A549 (cell line): ENCODE measurements at regions not wholly inside any gene's neighbourhood (a gene's known extent, or its start where the extent isn't known, plus 50 kb on each side); places are given as distances from the start of the nearest gene placed in this dataset.

Experiments
- ATAC-seq, 2 experiments: fragments of 200-7000 bp in 1 of 2; fragments of >200 bp in 1 of 2; cut with Nextera tagmentation in 1 of 2; cut with Tn5 transposase in 1 of 2; 3 replicates each; pipeline versions ENCODE4 v1.8.0 to v1.9.1; 2018 to 2020; ENCODE audit warnings: mild to moderate bottlenecking in 1 of 2, moderate library complexity in 1 of 2
- CTCF ChIA-PET: fragments of 300-600 bp; sonication (Branson Sonifier 250); formaldehyde crosslinking; extraction: SDS; loops from one replicate; lab custom pipeline; 2021; ENCODE audit warnings: antibody characterized with exemption, inconsistent platforms; lab: Yijun Ruan, JAX
- POLR2A ChIA-PET: fragments of 350-600 bp; formaldehyde crosslinking; extraction: SDS; loops from one replicate; lab custom pipeline; 2021; ENCODE audit warnings: antibody characterized with exemption, inconsistent platforms; lab: Yijun Ruan, JAX
- DNase-seq, 2 experiments: peaks; one replicate each; pipeline versions ENCODE4 v3.0.0 to v3.0.0-alpha.2; 2011 to 2016; ENCODE audit warnings: low read depth in 1 of 2, low spot score in 1 of 2
- FAIRE-seq: peaks from 2 replicates; lab custom pipeline; 2011; peaks lifted over from hg19 to GRCh38; lab: Jason Lieb, UNC
- H3K27ac ChIP-seq, 2 experiments: fragments of >200 bp; sonication (Bioruptor Twin); formaldehyde crosslinking; 3 replicates each; pipeline ENCODE4 v1.5.1; 2016 to 2017
- H3K4me1 ChIP-seq: fragments of >200 bp; sonication (Bioruptor Twin); formaldehyde crosslinking; 3 replicates; pipeline ENCODE4 v1.6.1; 2016
- H3K4me2 ChIP-seq: fragments of >200 bp; sonication (Bioruptor Twin); formaldehyde crosslinking; 3 replicates; pipeline ENCODE4 v1.6.1; 2016
- H3K4me3 ChIP-seq: fragments of >200 bp; sonication (Bioruptor Twin); formaldehyde crosslinking; 3 replicates; pipeline ENCODE4 v1.5.1; 2016
- H3K9me3 ChIP-seq: fragments of >200 bp; sonication (Bioruptor Twin); formaldehyde crosslinking; 3 replicates; pipeline ENCODE4 v1.6.1; 2016
- ATOH8 ChIP-seq: fragments of 250-450 bp; sonication (Bioruptor Pico); IDR thresholded peaks from 2 replicates; pipeline ENCODE4 v1.5.0; 2020; ENCODE audit warnings: low read depth, mild to moderate bottlenecking, moderate library complexity
- CBX8 ChIP-seq: fragments of 200-600 bp; sonication (generic); IDR thresholded peaks from 2 replicates; pipeline ENCODE4 v1.6.1; 2016
- CHD4 ChIP-seq: fragments of 200-600 bp; sonication (generic); IDR thresholded peaks from 2 replicates; pipeline ENCODE4 v1.6.1; 2016; ENCODE audit warnings: antibody characterized with exemption, mild to moderate bottlenecking, borderline replicate concordance
- CTCF ChIP-seq: fragments of >200 bp; sonication (Bioruptor Twin); formaldehyde crosslinking; IDR thresholded peaks from 3 replicates; pipeline ENCODE4 v1.5.1; 2016
- EHF ChIP-seq: fragments of 250-450 bp; sonication (Bioruptor Pico); IDR thresholded peaks from 2 replicates; pipeline ENCODE4 v1.5.0; 2020; ENCODE audit warnings: mild to moderate bottlenecking
- EHMT2 ChIP-seq: fragments of 200-600 bp; sonication (generic); IDR thresholded peaks from 2 replicates; pipeline ENCODE4 v1.6.1; 2016; ENCODE audit warnings: antibody characterized with exemption, low read depth, mild to moderate bottlenecking, moderate library complexity
- ESRRA ChIP-seq: fragments of 150-350 bp; IDR thresholded peaks from 2 replicates; pipeline ENCODE4 v1.6.1; 2014; ENCODE audit warnings: mild to moderate bottlenecking, low read length, borderline replicate concordance
- FOSL2 ChIP-seq, 2 experiments: fragments of 450-650 bp in 1 of 2; fragments of >200 bp in 1 of 2; sonication (Bioruptor Twin) in 1 of 2; formaldehyde crosslinking; IDR thresholded peaks; 2 replicates each; pipeline versions ENCODE4 v1.5.0 to v1.6.1; 2016 to 2020; ENCODE audit warnings: mild to moderate bottlenecking in 1 of 2, moderate library complexity in 1 of 2
- FOXS1 ChIP-seq: fragments of 250-450 bp; sonication (Bioruptor Pico); IDR thresholded peaks from 2 replicates; pipeline ENCODE4 v1.5.0; 2020; ENCODE audit warnings: mild to moderate bottlenecking, moderate library complexity
- HES2 ChIP-seq: fragments of >200 bp; sonication (Bioruptor Twin); formaldehyde crosslinking; IDR thresholded peaks from 2 replicates; pipeline ENCODE4 v1.6.1; 2016
- HEYL ChIP-seq: fragments of 250-450 bp; sonication (Bioruptor Pico); IDR thresholded peaks from 2 replicates; pipeline ENCODE4 v1.8.0; 2021; ENCODE audit warnings: mild to moderate bottlenecking, moderate library complexity
- JUN ChIP-seq, 2 experiments: fragments of >200 bp; sonication (Bioruptor Twin); formaldehyde crosslinking; IDR thresholded peaks; 2 replicates in 1 of 2; 3 replicates in 1 of 2; pipeline ENCODE4 v1.6.1; 2016 to 2017
- MAFK ChIP-seq: fragments of 450-650 bp; IDR thresholded peaks from 2 replicates; pipeline ENCODE4 v1.6.1; 2014; ENCODE audit not compliant: partially characterized antibody
- NPAS2 ChIP-seq: fragments of 250-450 bp; sonication (Bioruptor Pico); IDR thresholded peaks from 2 replicates; pipeline ENCODE4 v1.8.0; 2022; ENCODE audit warnings: mild to moderate bottlenecking, moderate library complexity, borderline replicate concordance
- RARB ChIP-seq: fragments of 250-450 bp; sonication (Bioruptor Pico); IDR thresholded peaks from 2 replicates; pipeline ENCODE4 v1.8.0; 2021; ENCODE audit warnings: mild to moderate bottlenecking, moderate library complexity
- RCOR1 ChIP-seq: fragments of 150-350 bp; IDR thresholded peaks from 2 replicates; pipeline ENCODE4 v1.6.1; 2014; ENCODE audit warnings: antibody characterized with exemption, low read length, low read depth
- REST ChIP-seq: fragments of 200-600 bp; sonication (generic); IDR thresholded peaks from 2 replicates; pipeline ENCODE4 v1.6.1; 2016; ENCODE audit warnings: antibody characterized with exemption, mild to moderate bottlenecking, moderate library complexity
- RFX5 ChIP-seq: fragments of 450-650 bp; IDR thresholded peaks from 2 replicates; pipeline ENCODE4 v1.7.1; 2014; ENCODE audit warnings: antibody characterized with exemption, mild to moderate bottlenecking, moderate library complexity
- RNF2 ChIP-seq: fragments of 200-600 bp; sonication (generic); IDR thresholded peaks from 2 replicates; pipeline ENCODE4 v1.6.1; 2016; ENCODE audit warnings: low read depth, mild to moderate bottlenecking, antibody characterized with exemption, moderate library complexity, borderline replicate concordance
- SMC3 ChIP-seq: fragments of >200 bp; sonication (Bioruptor Twin); formaldehyde crosslinking; IDR thresholded peaks from 3 replicates; pipeline ENCODE4 v1.6.1; 2018; ENCODE audit warnings: inconsistent platforms
- TP53 ChIP-seq: fragments of 250-450 bp; sonication (Bioruptor Pico); IDR thresholded peaks from 2 replicates; pipeline ENCODE4 v1.5.0; 2021; ENCODE audit warnings: mild to moderate bottlenecking, moderate library complexity
- WGBS: methylation state at CpG from one replicate; pipeline ENCODE4 v1.1.6; 2017; ENCODE audit errors: missing lambda C conversion rate; 5-methylcytosine and 5-hydroxymethylcytosine counted together

- H3K4me2 ChIP-seq = no peak overlapping the region
- 90% methylated on average over 1 of the region's 1 CpG for WGBS
- FAIRE-seq (no peak), DNase-seq (no peak), ATAC-seq (no peak)
- CTCF ChIA-PET = no interaction called here
- no peak overlapping the region for H3K27ac ChIP-seq
- no peaks in the 10 kb centered on the region for H3K9me3 ChIP-seq
- H3K4me1 ChIP-seq = no peaks in the 10 kb centered on the region
- no peak for TF ChIP-seq HEYL
- no peak for TF ChIP-seq RNF2
- no peak for TF ChIP-seq MAFK
- TF ChIP-seq ATOH8 (CRISPR knock-in tag) = no peak
- TF ChIP-seq FOXS1 (CRISPR knock-in tag) = no peak
- TF ChIP-seq RFX5 = no peak
- POLR2A ChIA-PET = no interaction called here
- H3K4me3 ChIP-seq = no peak overlapping the region
Observed at GRCh38 chr10:33835556-33835955, 501.1 kb upstream of the NRP1 start.

- Histone ChIP-seq H3K4me2 (no peak overlapping the region), H3K9me3 (no peaks in the 10 kb centered on the region), H3K4me3 (no peak overlapping the region), H3K4me1 (no peaks in the 10 kb centered on the region)
- POLR2A ChIA-PET = no interaction called here
- CTCF ChIA-PET = no interaction called here
- no peak for ATAC-seq
- DNase-seq = no peak
- TF ChIP-seq SMC3 (no peak), JUN (IDR thresholded peaks at IDR 0.05) (no peak), EHF (CRISPR knock-in tag) (no peak), RCOR1 (no peak), CHD4 (no peak), FOSL2 (IDR thresholded peaks at IDR 0.05) (no peak), FOSL2 (CRISPR knock-in tag; IDR thresholded peaks at IDR 0.05) (no peak), RARB (no peak), CBX8 (no peak), CTCF (no peak), ATOH8 (CRISPR knock-in tag) (no peak), HES2 (no peak), RFX5 (no peak)
- TF ChIP-seq, all 56 proteins: peak for 0
- FAIRE-seq = no peak
- WGBS = 85% methylated on average over 5 of the region's 5 CpGs
- no peak overlapping the region for H3K27ac ChIP-seq
Observed at GRCh38 chr10:33833566-33833965, 499.1 kb upstream of the NRP1 start.

- no peaks in the 10 kb centered on the region for H3K4me1 ChIP-seq
- CTCF ChIA-PET = no interaction called here
- DNase-seq (no peak), ATAC-seq (no peak), FAIRE-seq (no peak)
- no peak overlapping the region for H3K4me2 ChIP-seq
- H3K27ac ChIP-seq = no peak overlapping the region
- TF ChIP-seq ESRRA = no peak
- TF ChIP-seq NPAS2 (CRISPR knock-in tag) = no peak
- no peak for TF ChIP-seq EHMT2
- no peak for TF ChIP-seq REST
- TF ChIP-seq TP53 (CRISPR knock-in tag) = no peak
- no peaks in the 10 kb centered on the region for H3K9me3 ChIP-seq
- no peak overlapping the region for H3K4me3 ChIP-seq
- POLR2A ChIA-PET = no interaction called here
- 43% methylated on average over 4 of the region's 4 CpGs for WGBS
Observed at GRCh38 chr10:33832124-33832787, 497.8 kb upstream of the NRP1 start.
